Erythroblast (primary cell): ENCODE measurements at regions not wholly inside any gene's neighbourhood (a gene's known extent, or its start where the extent isn't known, plus 50 kb on each side); places are given as distances from the start of the nearest gene placed in this dataset.
"Not testable (repeated sequence)": the region's sequence is repeated elsewhere in the genome, so short reads cannot be mapped to it uniquely, and the experiment has no call there.

Experiments used
- GATA1 ChIP-seq: IDR thresholded peaks from 2 replicates; pipeline ENCODE4 v1.6.1; 2011; ENCODE audit warnings: low read depth, mild to moderate bottlenecking, control low read depth, low read length, moderate library complexity
- POLR2A ChIP-seq: IDR thresholded peaks from 2 replicates; pipeline ENCODE4 v1.6.1; 2011; ENCODE audit warnings: mild to moderate bottlenecking, low read length

- TF ChIP-seq POLR2A, GATA1: not testable (repeated sequence)
Measured at GRCh38 chr4:54828361-54828760, 170.6 kb downstream of the KIT start.
